ENCODE measurements at regions not wholly inside any gene's neighbourhood (a gene's known extent, or its start where the extent isn't known, plus 50 kb on each side); places are given as distances from the start of the nearest gene placed in this dataset.

- no TSS peak for BruUV-seq (replicated peaks)
Observed at GRCh38 chr2:155703917-155704316, 628.6 kb downstream of the NR4A2 start.

GRCh38 chr2:155703048-155703447 is 629.5 kb downstream of the NR4A2 start:
- Histone ChIP-seq H3K4me3 (ENCODE audit: low read depth, low read length, poor library complexity, severe bottlenecking) (no peak overlapping the region), H4K20me1 (ENCODE audit: insufficient read depth, low read length) (no peaks in the 10 kb centered on the region), H3K27ac (ENCODE audit: low read depth, low read length, poor library complexity, severe bottlenecking) (no peak overlapping the region), H3K36me3 (ENCODE audit: insufficient read depth, low read length) (no peaks in the 10 kb centered on the region), H3K4me1 (ENCODE audit: insufficient read depth, low read length, poor library complexity, severe bottlenecking) (no peaks in the 10 kb centered on the region), H3K9me2 (ENCODE audit: insufficient read depth, low read length) (no peaks in the 10 kb centered on the region), H2AFZ (ENCODE audit: low read length) (no peak overlapping the region), H3K79me2 (ENCODE audit: insufficient read depth, low read depth, low read length) (no peaks in the 10 kb centered on the region), H3K4me2 (ENCODE audit: low read length) (no peak overlapping the region), H3K9me3 (ENCODE audit: low read length) (no peaks in the 10 kb centered on the region)
- BruUV-seq (replicated peaks) = no TSS peak
- intact Hi-C loops (cut with micrococcal nuclease; ENCODE audit: unreplicated experiment) = no loop called here
- TF ChIP-seq EZH2phosphoT487 (IDR thresholded peaks at IDR 0.05; ENCODE audit: borderline replicate concordance, low read depth, low read length) (no peak), CTCF (conservative IDR thresholded peaks at IDR 0.05; ENCODE audit: low read length) (no peak)
- CTCF ChIA-PET (ENCODE audit: unreplicated experiment) = no interaction called here
- POLR2A ChIA-PET = no interaction called here
- no peak for DNase-seq (ENCODE audit: low spot score)

More at GRCh38 chr2:155703917-155704316, 628.6 kb downstream of the NR4A2 start:
- H3K9me2 ChIP-seq (ENCODE audit: insufficient read depth, low read length) = no peaks in the 10 kb centered on the region
- no peaks in the 10 kb centered on the region for H3K4me1 ChIP-seq (ENCODE audit: insufficient read depth, low read length, poor library complexity, severe bottlenecking)
- no peak overlapping the region for H3K4me2 ChIP-seq (ENCODE audit: low read length)
- ChIA-PET POLR2A (interaction anchor here (1.6 kb wide), 1 partner anchor 13 kb away, joined by 4 read pairs; no protein-coding TSS in a partner anchor), CTCF (ENCODE audit: unreplicated experiment) (no interaction called here)
- no peaks in the 10 kb centered on the region for H3K9me3 ChIP-seq (ENCODE audit: low read length)
- H3K36me3 ChIP-seq (ENCODE audit: insufficient read depth, low read length) = no peaks in the 10 kb centered on the region
- TF ChIP-seq CTCF (conservative IDR thresholded peaks at IDR 0.05; ENCODE audit: low read length) = no peak
- no peak for TF ChIP-seq EZH2phosphoT487 (IDR thresholded peaks at IDR 0.05; ENCODE audit: borderline replicate concordance, low read depth, low read length)
- H3K27ac ChIP-seq (ENCODE audit: low read depth, low read length, poor library complexity, severe bottlenecking) = no peak overlapping the region
- H3K4me3 ChIP-seq (ENCODE audit: low read depth, low read length, poor library complexity, severe bottlenecking) = no peak overlapping the region
- H4K20me1 ChIP-seq (ENCODE audit: insufficient read depth, low read length) = no peaks in the 10 kb centered on the region
- no peak for DNase-seq (ENCODE audit: low spot score)
- H2AFZ ChIP-seq (ENCODE audit: low read length) = no peak overlapping the region
- intact Hi-C loops (cut with micrococcal nuclease; ENCODE audit: unreplicated experiment) = no loop called here
- no peaks in the 10 kb centered on the region for H3K79me2 ChIP-seq (ENCODE audit: insufficient read depth, low read depth, low read length)

GRCh38 chr2:155701721-155702120 is 630.8 kb downstream of the NR4A2 start:
- TF ChIP-seq CTCF (conservative IDR thresholded peaks at IDR 0.05; ENCODE audit: low read length) (no peak), EZH2phosphoT487 (IDR thresholded peaks at IDR 0.05; ENCODE audit: borderline replicate concordance, low read depth, low read length) (no peak)
- no peaks in the 10 kb centered on the region for H3K79me2 ChIP-seq (ENCODE audit: insufficient read depth, low read depth, low read length)
- H3K9me2 ChIP-seq (ENCODE audit: insufficient read depth, low read length) = no peaks in the 10 kb centered on the region
- H2AFZ ChIP-seq (ENCODE audit: low read length) = no peak overlapping the region
- no peaks in the 10 kb centered on the region for H3K4me1 ChIP-seq (ENCODE audit: insufficient read depth, low read length, poor library complexity, severe bottlenecking)
- H3K27ac ChIP-seq (ENCODE audit: low read depth, low read length, poor library complexity, severe bottlenecking) = no peak overlapping the region
- intact Hi-C loops (cut with micrococcal nuclease; ENCODE audit: unreplicated experiment) = no loop called here
- ChIA-PET POLR2A (interaction anchor here (0.7 to 1.2 kb wide), 3 partner anchors 12 to 56 kb away, joined by 3 to 4 read pairs (median 3); no protein-coding TSS in a partner anchor), CTCF (ENCODE audit: unreplicated experiment) (no interaction called here)
- H3K4me2 ChIP-seq (ENCODE audit: low read length) = no peak overlapping the region
- no peak for DNase-seq (ENCODE audit: low spot score)
- no peaks in the 10 kb centered on the region for H4K20me1 ChIP-seq (ENCODE audit: insufficient read depth, low read length)
- H3K36me3 ChIP-seq (ENCODE audit: insufficient read depth, low read length) = no peaks in the 10 kb centered on the region
- H3K4me3 ChIP-seq (ENCODE audit: low read depth, low read length, poor library complexity, severe bottlenecking) = no peak overlapping the region
- H3K9me3 ChIP-seq (ENCODE audit: low read length) = no peaks in the 10 kb centered on the region
- BruUV-seq (replicated peaks) = no TSS peak
